ENCODE measurements at regions not wholly inside any gene's neighbourhood (a gene's known extent, or its start where the extent isn't known, plus 50 kb on each side); places are given as distances from the start of the nearest gene placed in this dataset.
"Not testable (repeated sequence)": the region's sequence is repeated elsewhere in the genome, so short reads cannot be mapped to it uniquely, and the experiment has no call there.

GRCh38 chrX:11887175-11887574 lies 129.1 kb downstream of the MSL3 start:
- TF ChIP-seq CTCF (conservative IDR thresholded peaks at IDR 0.05) (no peak), ZFX (IDR thresholded peaks at IDR 0.05) (no peak)
- H3K27ac ChIP-seq = no peak overlapping the region

GRCh38 chrX:11888421-11888820 lies 130.4 kb downstream of the MSL3 start:
- TF ChIP-seq CTCF (conservative IDR thresholded peaks at IDR 0.05) = no peak
- no peak for TF ChIP-seq ZFX (IDR thresholded peaks at IDR 0.05)
- H3K27ac ChIP-seq = no peak overlapping the region

GRCh38 chrX:11889791-11890190 lies 131.8 kb downstream of the MSL3 start:
- TF ChIP-seq CTCF (conservative IDR thresholded peaks at IDR 0.05) (no peak), ZFX (IDR thresholded peaks at IDR 0.05) (no peak)
- no peak overlapping the region for H3K27ac ChIP-seq

- H3K27ac ChIP-seq = no peak overlapping the region
- TF ChIP-seq ZFX (IDR thresholded peaks at IDR 0.05) (no peak), CTCF (conservative IDR thresholded peaks at IDR 0.05) (no peak)
These were observed 132.9 kb downstream of the MSL3 start for GRCh38 chrX:11890836-11891514.

GRCh38 chrX:11893933-11894710 lies 136.1 kb downstream of the MSL3 start:
- no peak overlapping the region for H3K27ac ChIP-seq

GRCh38 chrX:11899091-11899490 lies 141.1 kb downstream of the MSL3 start:
- no peak overlapping the region for H3K27ac ChIP-seq
- TF ChIP-seq CTCF (conservative IDR thresholded peaks at IDR 0.05) (no peak), ZFX (IDR thresholded peaks at IDR 0.05) (no peak)

More at GRCh38 chrX:11893933-11894710, 136.1 kb downstream of the MSL3 start:
- TF ChIP-seq ZFX (IDR thresholded peaks at IDR 0.05) (no peak), CTCF (conservative IDR thresholded peaks at IDR 0.05) (no peak)

- not testable (repeated sequence) for H3K27ac ChIP-seq
These were observed 147.9 kb downstream of the MSL3 start for GRCh38 chrX:11905933-11906332.

All from C4-2B (cell line).